Trophoblast cell (in vitro differentiated cells and primary cell): ENCODE measurements at regions not wholly inside any gene's neighbourhood (a gene's known extent, or its start where the extent isn't known, plus 50 kb on each side); places are given as distances from the start of the nearest gene placed in this dataset.

Source experiments
- DNase-seq, 2 donors: peaks; one replicate each; pipeline ENCODE4 v3.0.0-alpha.2; 2016
- H2AFZ ChIP-seq: 2 replicates; pipeline ENCODE4 v1.6.1; 2013; ENCODE audit warnings: low read length, moderate library complexity, mild to moderate bottlenecking; ENCODE audit not compliant: insufficient read depth, poor library complexity
- H2AK5ac ChIP-seq: 2 replicates; pipeline ENCODE4 v1.6.1; 2013; ENCODE audit warnings: mild to moderate bottlenecking, low read length
- H2BK120ac ChIP-seq: 2 replicates; pipeline ENCODE4 v1.6.1; 2013; ENCODE audit warnings: low read length, mild to moderate bottlenecking, moderate library complexity; ENCODE audit not compliant: insufficient read depth, poor library complexity
- H2BK12ac ChIP-seq: 2 replicates; pipeline ENCODE4 v1.6.1; 2013; ENCODE audit warnings: mild to moderate bottlenecking, low read length, moderate library complexity
- H2BK5ac ChIP-seq: 2 replicates; pipeline ENCODE4 v1.6.1; 2013; ENCODE audit warnings: low read length, low read depth, moderate library complexity, mild to moderate bottlenecking; ENCODE audit not compliant: poor library complexity
- H3K14ac ChIP-seq: 2 replicates; pipeline ENCODE4 v1.6.1; 2013; ENCODE audit warnings: mild to moderate bottlenecking, low read length
- H3K18ac ChIP-seq: 2 replicates; pipeline ENCODE4 v1.6.1; 2013; ENCODE audit warnings: mild to moderate bottlenecking, low read length
- H3K23ac ChIP-seq: 2 replicates; pipeline ENCODE4 v1.6.1; 2013; ENCODE audit warnings: low read length
- H3K27ac ChIP-seq: 2 replicates; pipeline ENCODE4 v1.5.1; 2013; ENCODE audit warnings: low read depth, mild to moderate bottlenecking, inconsistent platforms, low read length, moderate library complexity
- H3K27me3 ChIP-seq: 2 replicates; pipeline ENCODE4 v1.6.1; 2013; ENCODE audit warnings: inconsistent platforms, mild to moderate bottlenecking, low read length, moderate library complexity; ENCODE audit not compliant: insufficient read depth
- H3K36me3 ChIP-seq, 2 experiments: 1 replicate in 1 of 2; 2 replicates in 1 of 2; pipeline ENCODE4 v1.6.1; 2013; ENCODE audit warnings: low read length in 2 of 2, mild to moderate bottlenecking in 2 of 2, moderate library complexity in 1 of 2; ENCODE audit not compliant: insufficient read depth in 2 of 2, control insufficient read depth in 1 of 2
- H3K4ac ChIP-seq: 2 replicates; pipeline ENCODE4 v1.6.1; 2013; ENCODE audit warnings: low read depth, mild to moderate bottlenecking, low read length, moderate library complexity
- H3K4me1 ChIP-seq, 2 experiments: 1 replicate in 1 of 2; 2 replicates in 1 of 2; pipeline ENCODE4 v1.6.1; 2013; ENCODE audit warnings: low read length in 2 of 2, mild to moderate bottlenecking in 2 of 2, moderate library complexity in 1 of 2; ENCODE audit not compliant: insufficient read depth in 2 of 2, control insufficient read depth in 1 of 2
- H3K4me2 ChIP-seq: 2 replicates; pipeline ENCODE4 v1.6.1; 2013; ENCODE audit warnings: inconsistent platforms, mild to moderate bottlenecking, low read length, moderate library complexity
- H3K4me3 ChIP-seq: 2 replicates; pipeline ENCODE4 v1.5.1; 2013; ENCODE audit warnings: mild to moderate bottlenecking, low read depth, low read length, inconsistent platforms
- H3K79me1 ChIP-seq: one replicate; pipeline ENCODE4 v1.6.1; 2013; ENCODE audit warnings: low read length
- H3K79me2 ChIP-seq: 2 replicates; pipeline ENCODE4 v1.6.1; 2013; ENCODE audit warnings: low read length, mild to moderate bottlenecking; ENCODE audit not compliant: control insufficient read depth, insufficient read depth, poor library complexity
- H3K9ac ChIP-seq: 2 replicates; pipeline ENCODE4 v1.6.1; 2013; ENCODE audit warnings: mild to moderate bottlenecking, low read length
- H3K9me3 ChIP-seq: 2 replicates; pipeline ENCODE4 v1.6.1; 2013; ENCODE audit warnings: low read depth, mild to moderate bottlenecking, control low read depth, inconsistent platforms, low read length; ENCODE audit not compliant: insufficient read depth
- H4K12ac ChIP-seq: 2 replicates; pipeline ENCODE4 v1.6.1; 2013; ENCODE audit warnings: low read depth, mild to moderate bottlenecking, low read length, moderate library complexity
- H4K8ac ChIP-seq: 2 replicates; pipeline ENCODE4 v1.6.1; 2013; ENCODE audit warnings: low read depth, mild to moderate bottlenecking, low read length, moderate library complexity
- H4K91ac ChIP-seq: one replicate; pipeline ENCODE4 v1.6.1; 2013; ENCODE audit warnings: low read depth, mild to moderate bottlenecking, low read length, moderate library complexity
- WGBS: extraction: QIAGEN DNeasy Blood & Tissue Kit; methylation state at CpG from one replicate; pipeline ENCODE4 v1.1.7; 2013; ENCODE audit warnings: missing lambda C conversion rate; ENCODE audit not compliant: insufficient read length, insufficient coverage; ENCODE audit errors: extremely low coverage; 5-methylcytosine and 5-hydroxymethylcytosine counted together

DNA sequence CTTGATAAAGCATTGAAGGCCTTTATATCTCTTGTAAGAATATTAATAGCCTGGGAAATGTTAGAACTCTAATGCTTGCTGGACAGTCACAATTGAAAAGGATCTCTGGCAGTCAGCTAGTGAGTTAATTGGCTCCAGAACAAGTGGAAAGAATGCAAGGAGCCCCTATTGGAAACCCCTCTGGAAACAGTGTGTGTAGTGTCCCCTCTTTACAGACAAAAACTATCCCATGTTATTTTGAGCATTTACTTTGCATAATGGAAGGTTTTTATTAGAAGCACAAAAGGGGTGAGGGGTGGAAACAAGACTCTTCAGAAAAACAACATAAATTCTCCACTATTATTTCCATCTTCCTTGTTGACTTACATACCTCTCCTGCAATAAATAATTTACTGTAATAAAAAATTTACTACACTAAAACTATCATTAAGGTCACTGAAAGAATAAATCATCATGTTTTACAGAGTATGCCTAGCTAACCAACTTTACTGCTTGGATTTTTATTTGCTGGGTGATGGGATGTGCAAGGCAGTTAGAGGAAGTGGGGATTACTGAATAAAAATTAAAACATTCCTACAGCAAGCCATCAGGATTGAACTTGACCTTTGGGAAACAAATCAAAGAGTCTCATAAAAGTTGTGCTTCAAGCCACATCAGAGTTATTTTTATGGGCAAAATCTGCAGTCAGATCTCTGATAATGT is 610.4 kb downstream of the TBC1D4 start:
- Histone ChIP-seq H3K4me2 (no peak overlapping the region), H2BK120ac (no peak overlapping the region), H4K91ac (no peak overlapping the region), H3K14ac (no peak overlapping the region), H3K27me3 (no peaks in the 10 kb centered on the region), H3K23ac (no peak overlapping the region), H3K79me2 (no peaks in the 10 kb centered on the region), H3K9ac (no peak overlapping the region), H2BK5ac (no peak overlapping the region), H3K18ac (no peak overlapping the region), H3K27ac (no peak overlapping the region), H2AFZ (no peak overlapping the region), H2BK12ac (no peak overlapping the region), H2AK5ac (no peak overlapping the region), H3K4me3 (no peak overlapping the region), H4K8ac (no peak overlapping the region), H3K9me3 (no peaks in the 10 kb centered on the region), H3K79me1 (no peaks in the 10 kb centered on the region), H3K4ac (no peak overlapping the region), H4K12ac (no peak overlapping the region), H3K36me3 (no peaks in the 10 kb centered on the region), H3K4me1 (no peaks in the 10 kb centered on the region)
- no peak for DNase-seq

- Histone ChIP-seq H2AFZ (no peak overlapping the region), H4K12ac (no peak overlapping the region), H3K4me3 (no peak overlapping the region), H3K27ac (no peak overlapping the region), H3K27me3 (no peaks in the 10 kb centered on the region), H3K9me3 (no peaks in the 10 kb centered on the region), H2BK120ac (no peak overlapping the region), H3K4me1 (no peaks in the 10 kb centered on the region), H3K23ac (no peak overlapping the region), H3K4ac (no peak overlapping the region), H2AK5ac (no peak overlapping the region), H3K9ac (no peak overlapping the region), H4K8ac (no peak overlapping the region), H2BK12ac (no peak overlapping the region), H3K79me1 (no peaks in the 10 kb centered on the region), H3K14ac (no peak overlapping the region), H3K79me2 (no peaks in the 10 kb centered on the region), H2BK5ac (no peak overlapping the region), H3K36me3 (no peaks in the 10 kb centered on the region), H3K18ac (no peak overlapping the region), H3K4me2 (no peak overlapping the region), H4K91ac (no peak overlapping the region)
- no CpG with 5 or more reads among the region's 2 CpGs for WGBS
- DNase-seq: no peak
These were observed 611.1 kb downstream of the TBC1D4 start for GRCh38 chr13:74870865-74871264.

GRCh38 chr13:74869846-74870245 is 612.1 kb downstream of the TBC1D4 start:
- H2AFZ ChIP-seq: no peak overlapping the region
- no peak overlapping the region for H2BK120ac ChIP-seq
- no peak overlapping the region for H3K4me2 ChIP-seq
- H2BK12ac ChIP-seq: no peak overlapping the region
- no peaks in the 10 kb centered on the region for H3K79me2 ChIP-seq
- H3K4me3 ChIP-seq: no peak overlapping the region
- H3K14ac ChIP-seq: no peak overlapping the region
- H3K9me3 ChIP-seq: no peaks in the 10 kb centered on the region
- H2AK5ac ChIP-seq: no peak overlapping the region
- H3K18ac ChIP-seq: no peak overlapping the region
- no peak overlapping the region for H3K9ac ChIP-seq
- H3K4ac ChIP-seq: no peak overlapping the region
- H4K91ac ChIP-seq: no peak overlapping the region
- H4K12ac ChIP-seq: no peak overlapping the region
- H3K27ac ChIP-seq: no peak overlapping the region
- no CpG with 5 or more reads among the region's 2 CpGs for WGBS
- H3K23ac ChIP-seq: no peak overlapping the region
- H3K36me3 ChIP-seq: no peaks in the 10 kb centered on the region
- no peak overlapping the region for H2BK5ac ChIP-seq
- H3K27me3 ChIP-seq: no peaks in the 10 kb centered on the region
- no peaks in the 10 kb centered on the region for H3K4me1 ChIP-seq
- H3K79me1 ChIP-seq: no peaks in the 10 kb centered on the region
- no peak for DNase-seq
- H4K8ac ChIP-seq: no peak overlapping the region

DNA sequence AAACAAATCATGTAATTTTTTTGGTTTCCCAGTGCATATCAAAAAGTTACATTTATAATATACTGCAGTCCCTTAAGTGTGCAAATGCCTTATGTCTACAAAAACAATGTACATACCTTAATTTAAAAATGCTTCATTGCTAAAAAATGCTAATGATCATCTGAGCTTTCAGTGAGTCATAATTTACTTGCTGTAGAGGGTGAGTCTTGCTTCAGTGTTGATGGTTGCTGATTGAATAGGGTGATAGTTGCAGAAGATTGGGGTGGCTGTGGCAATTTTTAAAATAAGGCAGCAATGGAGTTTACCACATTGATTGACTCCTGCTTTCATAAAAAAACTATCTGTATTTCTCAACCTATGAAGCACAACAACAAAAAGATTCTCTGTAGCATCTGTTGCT is 613.9 kb downstream of the TBC1D4 start:
- Histone ChIP-seq H2BK5ac (no peak overlapping the region), H4K8ac (no peak overlapping the region), H3K27me3 (no peaks in the 10 kb centered on the region), H3K14ac (no peak overlapping the region), H2BK120ac (no peak overlapping the region), H2BK12ac (no peak overlapping the region), H2AFZ (no peak overlapping the region), H4K12ac (no peak overlapping the region), H3K4me3 (no peak overlapping the region), H3K79me2 (no peaks in the 10 kb centered on the region), H3K23ac (no peak overlapping the region), H3K4ac (no peak overlapping the region), H3K27ac (no peak overlapping the region), H3K4me1 (no peaks in the 10 kb centered on the region), H3K36me3 (no peaks in the 10 kb centered on the region), H3K9me3 (no peaks in the 10 kb centered on the region), H3K18ac (no peak overlapping the region), H3K79me1 (no peaks in the 10 kb centered on the region), H3K4me2 (no peak overlapping the region), H4K91ac (no peak overlapping the region), H3K9ac (no peak overlapping the region), H2AK5ac (no peak overlapping the region)
- no peak for DNase-seq
